SK-N-SH (cell line): ENCODE measurements at regions not wholly inside any gene's neighbourhood (a gene's known extent, or its start where the extent isn't known, plus 50 kb on each side); places are given as distances from the start of the nearest gene placed in this dataset.

Experiments used
- CTCF ChIA-PET: fragments of 300-600, 350-600 bp; formaldehyde crosslinking; extraction: SDS; loops from one replicate; lab custom pipeline; 2021; lab: Yijun Ruan, JAX
- POLR2A ChIA-PET: fragments of 350-600 bp; sonication (Branson Sonifier 250); formaldehyde crosslinking; extraction: SDS; loops from one replicate; lab custom pipeline; 2020; ENCODE audit warnings: antibody characterized with exemption, inconsistent platforms; lab: Yijun Ruan, JAX
- DNase-seq: peaks from one replicate; pipeline ENCODE4 v3.0.0; 2012
- H2AFZ ChIP-seq: fragments of 200-600 bp; sonication (generic); 2 replicates; pipeline ENCODE4 v1.8.1; 2016; ENCODE audit warnings: antibody characterized with exemption, mild to moderate bottlenecking, low read depth
- H3F3A ChIP-seq: fragments of 200-600 bp; sonication (generic); replicated peaks from 2 replicates; pipeline ENCODE3; 2016; ENCODE audit warnings: antibody characterized with exemption, mild to moderate bottlenecking; ENCODE audit not compliant: insufficient read depth
- H3K27ac ChIP-seq, 2 experiments: fragments of 200-500 bp in 1 of 2; fragments of 200-600 bp in 1 of 2; sonication (Bioruptor generic) in 1 of 2; sonication (generic), shearing (Covaris generic) in 1 of 2; 2 replicates each; pipeline versions ENCODE4 v1.5.1 to v1.6.1; 2014 to 2016; ENCODE audit warnings: low read depth in 2 of 2, inconsistent platforms in 1 of 2, low read length in 1 of 2, mild to moderate bottlenecking in 1 of 2, mixed read lengths in 1 of 2
- H3K27me3 ChIP-seq: fragments of 200-600 bp; sonication (generic), shearing (Covaris generic); 2 replicates; pipeline ENCODE4 v1.6.1; 2016; ENCODE audit warnings: mixed run types; ENCODE audit not compliant: insufficient read depth
- H3K36me3 ChIP-seq, 2 experiments: fragments of 200-500 bp in 1 of 2; fragments of 200-600 bp in 1 of 2; sonication (Bioruptor generic) in 1 of 2; sonication (generic) in 1 of 2; replicated peaks in 1 of 2; 2 replicates each; pipeline versions ENCODE3 to v1.5.1; 2014 to 2016; ENCODE audit warnings: low read length in 1 of 2, mild to moderate bottlenecking in 1 of 2; ENCODE audit not compliant: insufficient read depth in 2 of 2, control insufficient read depth in 1 of 2
- H3K4me1 ChIP-seq, 2 experiments: fragments of 200-500 bp in 1 of 2; fragments of 200-600 bp in 1 of 2; sonication (Bioruptor generic) in 1 of 2; sonication (generic), shearing (Covaris generic) in 1 of 2; 2 replicates each; pipeline versions ENCODE4 v1.5.1 to v1.6.1; 2014 to 2016; ENCODE audit warnings: low read depth in 1 of 2, low read length in 1 of 2, mixed run types in 1 of 2; ENCODE audit not compliant: insufficient read depth in 2 of 2, control insufficient read depth in 1 of 2
- H3K4me2 ChIP-seq: fragments of 200-600 bp; sonication (generic), shearing (Covaris generic); 2 replicates; pipeline ENCODE4 v1.6.1; 2017; ENCODE audit warnings: mixed run types
- H3K4me3 ChIP-seq, 2 experiments: fragments of 200-500 bp in 1 of 2; fragments of 200-600 bp in 1 of 2; sonication (Bioruptor generic) in 1 of 2; sonication (generic), shearing (Covaris generic) in 1 of 2; 2 replicates each; pipeline versions ENCODE4 v1.5.1 to v1.8.1; 2014 to 2016; ENCODE audit warnings: low read depth in 2 of 2, inconsistent platforms in 1 of 2, low read length in 1 of 2, mild to moderate bottlenecking in 1 of 2, mixed read lengths in 1 of 2, moderate library complexity in 1 of 2
- H3K79me2 ChIP-seq: fragments of 200-600 bp; sonication (generic); 2 replicates; pipeline ENCODE4 v1.8.1; 2017; ENCODE audit warnings: mild to moderate bottlenecking; ENCODE audit not compliant: insufficient read depth
- H3K9ac ChIP-seq: fragments of 200-600 bp; sonication (generic); 2 replicates; pipeline ENCODE4 v1.6.1; 2017; ENCODE audit warnings: mixed run types
- H3K9me2 ChIP-seq: fragments of 200-600 bp; sonication (generic); 2 replicates; pipeline ENCODE4 v1.6.1; 2017; ENCODE audit warnings: mixed run types
- H3K9me3 ChIP-seq: fragments of 200-600 bp; sonication (generic); 2 replicates; pipeline ENCODE4 v1.6.1; 2017; ENCODE audit warnings: mixed run types, mild to moderate bottlenecking, moderate library complexity
- H4K20me1 ChIP-seq: fragments of 200-600 bp; sonication (generic); 2 replicates; pipeline ENCODE4 v1.6.1; 2017; ENCODE audit warnings: mild to moderate bottlenecking, mixed run types; ENCODE audit not compliant: insufficient read depth
- CHD2 ChIP-seq: fragments of 150-350 bp; IDR thresholded peaks from 2 replicates; pipeline ENCODE4 v1.6.1; 2018; ENCODE audit warnings: low read length; ENCODE audit not compliant: partially characterized antibody
- CTCF ChIP-seq: fragments of 200-600 bp; sonication (generic); IDR thresholded peaks from 2 replicates; pipeline ENCODE4 v1.6.1; 2017; ENCODE audit warnings: antibody characterized with exemption, mild to moderate bottlenecking, moderate library complexity
- ELF1 ChIP-seq: IDR thresholded peaks from 2 replicates; pipeline ENCODE4 v1.4.0; 2012
- EP300 ChIP-seq, 2 experiments: IDR thresholded peaks; 2 replicates each; pipeline versions ENCODE4 v1.4.0 to v1.6.1; 2012; ENCODE audit warnings: borderline replicate concordance in 1 of 2, low read depth in 1 of 2, low read length in 1 of 2
- EZH2phosphoT487 ChIP-seq: fragments of 200-600 bp; sonication (generic); IDR thresholded peaks from 2 replicates; pipeline ENCODE4 v1.6.1; 2017; ENCODE audit warnings: low read depth, mixed run types, mild to moderate bottlenecking, antibody characterized with exemption, moderate library complexity, borderline replicate concordance
- FOXM1 ChIP-seq: IDR thresholded peaks from 2 replicates; pipeline ENCODE4 v1.4.0; 2012; ENCODE audit warnings: low read depth, mild to moderate bottlenecking
- GABPA ChIP-seq: IDR thresholded peaks from 2 replicates; pipeline ENCODE4 v1.4.0; 2012; ENCODE audit warnings: low read depth, mild to moderate bottlenecking
- GATA2 ChIP-seq: sonication (generic); formaldehyde crosslinking; IDR thresholded peaks from 2 replicates; pipeline ENCODE4 v1.5.0; 2020; ENCODE audit warnings: mild to moderate bottlenecking, missing genetic modification reagents
- IRF3 ChIP-seq: fragments of 150-350 bp; IDR thresholded peaks from 2 replicates; pipeline ENCODE4 v1.6.1; 2016; ENCODE audit warnings: mild to moderate bottlenecking, low read depth, low read length
- MEF2A ChIP-seq: IDR thresholded peaks from 2 replicates; pipeline ENCODE4 v1.4.0; 2012; ENCODE audit warnings: low read depth, borderline replicate concordance
- MXI1 ChIP-seq: IDR thresholded peaks from 2 replicates; pipeline ENCODE4 v1.6.1; 2012; ENCODE audit warnings: mild to moderate bottlenecking, low read depth, low read length, improper control_type of control experiment
- NRF1 ChIP-seq: IDR thresholded peaks from 2 replicates; pipeline ENCODE4 v1.6.1; 2012; ENCODE audit warnings: low read depth, mild to moderate bottlenecking, low read length
- PBX3 ChIP-seq: IDR thresholded peaks from 2 replicates; pipeline ENCODE4; 2012
- REST ChIP-seq: IDR thresholded peaks from 2 replicates; pipeline ENCODE4 v1.6.1; 2012; ENCODE audit warnings: mild to moderate bottlenecking, low read depth, low read length, moderate library complexity
- RFX5 ChIP-seq: IDR thresholded peaks from 2 replicates; pipeline ENCODE4 v1.6.1; 2012; ENCODE audit warnings: mild to moderate bottlenecking, improper control_type of control experiment, low read length
- RXRA ChIP-seq: IDR thresholded peaks from 2 replicates; pipeline ENCODE4 v1.4.0; 2012; ENCODE audit warnings: low read depth, mild to moderate bottlenecking, borderline replicate concordance
- SIN3A ChIP-seq: IDR thresholded peaks from 2 replicates; pipeline ENCODE4 v1.6.1; 2012; ENCODE audit warnings: low read depth, mild to moderate bottlenecking, low read length, moderate library complexity, borderline replicate concordance
- SMC3 ChIP-seq: IDR thresholded peaks from 2 replicates; pipeline ENCODE4 v1.6.1; 2012; ENCODE audit warnings: low read depth, low read length, improper control_type of control experiment
- USF1 ChIP-seq: IDR thresholded peaks from 2 replicates; pipeline ENCODE4 v1.4.0; 2012; ENCODE audit warnings: low read depth, borderline replicate concordance
- ZBTB33 ChIP-seq: IDR thresholded peaks from 2 replicates; pipeline ENCODE4 v1.4.0; 2012; ENCODE audit warnings: low read depth, borderline replicate concordance
- WGBS: methylation state at CpG from one replicate; pipeline ENCODE4 v1.1.6; 2017; ENCODE audit warnings: low lambda C conversion rate; 5-methylcytosine and 5-hydroxymethylcytosine counted together

- TF ChIP-seq EZH2phosphoT487 (no peak), RXRA (no peak)
Measured at GRCh38 chr6:128616342-128616741, 95.9 kb upstream of the PTPRK start (continued).

GRCh38 chr6:128606611-128607010 is 86.2 kb upstream of the PTPRK start:
- 79% methylated on average over 3 of the region's 3 CpGs for WGBS

More at GRCh38 chr6:128606611-128607010, 86.2 kb upstream of the PTPRK start:
- H2AFZ ChIP-seq: no peak overlapping the region
- POLR2A ChIA-PET: no interaction called here
- H3K36me3 ChIP-seq: no peaks in the 10 kb centered on the region
- H3F3A ChIP-seq: no peaks in the 10 kb centered on the region
- no peak overlapping the region for H3K27ac ChIP-seq
- CTCF ChIA-PET: no interaction called here
- H3K4me3 ChIP-seq: no peak overlapping the region
- no peaks in the 10 kb centered on the region for H3K27me3 ChIP-seq
- no peaks in the 10 kb centered on the region for H3K9me3 ChIP-seq
- H3K9me2 ChIP-seq: no peaks in the 10 kb centered on the region
- H3K79me2 ChIP-seq: no peaks in the 10 kb centered on the region
- H4K20me1 ChIP-seq: no peaks in the 10 kb centered on the region
- no peak overlapping the region for H3K9ac ChIP-seq
- DNase-seq: no peak
- H3K4me1 ChIP-seq: no peaks in the 10 kb centered on the region
- TF ChIP-seq GATA2 (CRISPR knock-in tag) (no peak), RFX5 (no peak), SMC3 (no peak), CHD2 (no peak), IRF3 (no peak), MEF2A (no peak), RXRA (no peak), NRF1 (no peak), EZH2phosphoT487 (no peak), FOXM1 (no peak), PBX3 (no peak), GABPA (no peak), CTCF (no peak), REST (no peak), ELF1 (no peak), MXI1 (no peak), USF1 (no peak), EP300 (IDR thresholded peaks at IDR 0.05; ENCODE audit: borderline replicate concordance in 1 of 2, low read depth in 1 of 2, low read length in 1 of 2) (no peak), SIN3A (no peak), ZBTB33 (no peak)
- H3K4me2 ChIP-seq: no peak overlapping the region
